Activated T-helper 17 cell treated with anti-CD3 and anti-CD28 coated beads, Interleukin-2, amount 50 U/mL, for 72 hours (primary cell): ENCODE measurements at regions not wholly inside any gene's neighbourhood (a gene's known extent, or its start where the extent isn't known, plus 50 kb on each side); places are given as distances from the start of the nearest gene placed in this dataset.

ENCODE experiments used
- ATAC-seq: fragments of 150-1000 bp; cut with Tn5 transposase; replicated peaks from 2 replicates; pipeline ENCODE4 v1.10.0; 2021; ENCODE audit warnings: mild to moderate bottlenecking, moderate library complexity
- H3K27ac Mint-ChIP-seq: one replicate; pipeline ENCODE4 v1.8.0; 2022; ENCODE audit warnings: mixed read lengths
- H3K27me3 Mint-ChIP-seq: one replicate; pipeline ENCODE4 v1.8.0; 2022; ENCODE audit warnings: mixed read lengths
- H3K36me3 Mint-ChIP-seq: one replicate; pipeline ENCODE4 v1.8.0; 2022; ENCODE audit warnings: low read depth, mild to moderate bottlenecking, mixed read lengths
- H3K4me1 Mint-ChIP-seq: one replicate; pipeline ENCODE4 v1.8.0; 2022; ENCODE audit warnings: mixed read lengths
- H3K4me3 Mint-ChIP-seq: one replicate; pipeline ENCODE4 v1.8.0; 2022; ENCODE audit warnings: mild to moderate bottlenecking, mixed read lengths
- H3K9me3 Mint-ChIP-seq: one replicate; pipeline ENCODE4 v1.8.0; 2022; ENCODE audit warnings: mixed read lengths

- H3K4me1 Mint-ChIP-seq, result no peaks in the 10 kb centered on the region
- no peak overlapping the region for H3K27ac Mint-ChIP-seq
- no peak overlapping the region for H3K4me3 Mint-ChIP-seq
- peaks cover 8% of the 10 kb centered on the region for H3K27me3 Mint-ChIP-seq
- ATAC-seq, result no peak
- H3K36me3 Mint-ChIP-seq, result no peaks in the 10 kb centered on the region
- no peaks in the 10 kb centered on the region for H3K9me3 Mint-ChIP-seq
Measured at GRCh38 chr12:19924360-19924759, 444.0 kb upstream of the PDE3A start.

GRCh38 chr12:19925841-19926240 is 442.5 kb upstream of the PDE3A start:
- H3K36me3 Mint-ChIP-seq, result no peaks in the 10 kb centered on the region
- no peak overlapping the region for H3K27ac Mint-ChIP-seq
- peaks cover 13% of the 10 kb centered on the region for H3K27me3 Mint-ChIP-seq
- H3K4me3 Mint-ChIP-seq, result no peak overlapping the region
- H3K9me3 Mint-ChIP-seq, result no peaks in the 10 kb centered on the region
- no peaks in the 10 kb centered on the region for H3K4me1 Mint-ChIP-seq
- no peak for ATAC-seq

GRCh38 chr12:19926266-19926665 is 442.1 kb upstream of the PDE3A start:
- no peaks in the 10 kb centered on the region for H3K4me1 Mint-ChIP-seq
- no peak for ATAC-seq
- H3K27ac Mint-ChIP-seq, result no peak overlapping the region
- H3K9me3 Mint-ChIP-seq, result no peaks in the 10 kb centered on the region
- H3K4me3 Mint-ChIP-seq, result no peak overlapping the region
- H3K36me3 Mint-ChIP-seq, result no peaks in the 10 kb centered on the region
- peaks cover 13% of the 10 kb centered on the region for H3K27me3 Mint-ChIP-seq

GRCh38 chr12:19927661-19928060 is 440.7 kb upstream of the PDE3A start:
- Mint-ChIP-seq H3K4me1 (no peaks in the 10 kb centered on the region), H3K4me3 (no peak overlapping the region), H3K36me3 (no peaks in the 10 kb centered on the region), H3K27me3 (peaks cover 13% of the 10 kb centered on the region), H3K27ac (no peak overlapping the region), H3K9me3 (no peaks in the 10 kb centered on the region)
- no peak for ATAC-seq

- ATAC-seq, result no peak
- Mint-ChIP-seq H3K4me3 (no peak overlapping the region), H3K36me3 (no peaks in the 10 kb centered on the region), H3K9me3 (no peaks in the 10 kb centered on the region), H3K27me3 (peaks cover 28% of the 10 kb centered on the region), H3K27ac (no peak overlapping the region), H3K4me1 (no peaks in the 10 kb centered on the region)
Measured at GRCh38 chr12:19932413-19932812, 435.9 kb upstream of the PDE3A start.

- H3K4me1 Mint-ChIP-seq, result no peaks in the 10 kb centered on the region
- no peaks in the 10 kb centered on the region for H3K36me3 Mint-ChIP-seq
- H3K27me3 Mint-ChIP-seq, result peaks cover 25% of the 10 kb centered on the region
- no peak overlapping the region for H3K4me3 Mint-ChIP-seq
- no peak for ATAC-seq
- H3K9me3 Mint-ChIP-seq, result no peaks in the 10 kb centered on the region
- H3K27ac Mint-ChIP-seq, result no peak overlapping the region
Measured at GRCh38 chr12:19933924-19934323, 434.4 kb upstream of the PDE3A start.

GRCh38 chr12:19937161-19937560 is 431.2 kb upstream of the PDE3A start:
- H3K9me3 Mint-ChIP-seq, result no peaks in the 10 kb centered on the region
- H3K4me1 Mint-ChIP-seq, result no peaks in the 10 kb centered on the region
- H3K4me3 Mint-ChIP-seq, result no peak overlapping the region
- peaks cover 14% of the 10 kb centered on the region for H3K27me3 Mint-ChIP-seq
- H3K27ac Mint-ChIP-seq, result no peak overlapping the region
- H3K36me3 Mint-ChIP-seq, result no peaks in the 10 kb centered on the region
- ATAC-seq, result no peak

GRCh38 chr12:19938031-19938430 is 430.3 kb upstream of the PDE3A start:
- no peaks in the 10 kb centered on the region for H3K9me3 Mint-ChIP-seq
- H3K27me3 Mint-ChIP-seq, result peaks cover 14% of the 10 kb centered on the region
- no peak overlapping the region for H3K4me3 Mint-ChIP-seq
- no peaks in the 10 kb centered on the region for H3K4me1 Mint-ChIP-seq
- H3K27ac Mint-ChIP-seq, result no peak overlapping the region
- no peaks in the 10 kb centered on the region for H3K36me3 Mint-ChIP-seq
- no peak for ATAC-seq

GRCh38 chr12:19938491-19938890 is 429.8 kb upstream of the PDE3A start:
- H3K27ac Mint-ChIP-seq, result no peak overlapping the region
- H3K4me1 Mint-ChIP-seq, result no peaks in the 10 kb centered on the region
- no peak for ATAC-seq
- peaks cover 12% of the 10 kb centered on the region for H3K27me3 Mint-ChIP-seq
- H3K4me3 Mint-ChIP-seq, result no peak overlapping the region
- no peaks in the 10 kb centered on the region for H3K9me3 Mint-ChIP-seq
- no peaks in the 10 kb centered on the region for H3K36me3 Mint-ChIP-seq

GRCh38 chr12:19940267-19940666 is 428.1 kb upstream of the PDE3A start:
- ATAC-seq, result no peak

GRCh38 chr12:19941096-19941495 is 427.2 kb upstream of the PDE3A start:
- ATAC-seq, result no peak
- Mint-ChIP-seq H3K9me3 (no peaks in the 10 kb centered on the region), H3K27me3 (peaks cover 3% of the 10 kb centered on the region), H3K4me1 (no peaks in the 10 kb centered on the region), H3K27ac (no peak overlapping the region), H3K4me3 (no peak overlapping the region), H3K36me3 (no peaks in the 10 kb centered on the region)

More at GRCh38 chr12:19940267-19940666, 428.1 kb upstream of the PDE3A start:
- no peaks in the 10 kb centered on the region for H3K4me1 Mint-ChIP-seq
- H3K27ac Mint-ChIP-seq, result no peak overlapping the region
- H3K27me3 Mint-ChIP-seq, result peaks cover 6% of the 10 kb centered on the region
- no peaks in the 10 kb centered on the region for H3K36me3 Mint-ChIP-seq
- H3K4me3 Mint-ChIP-seq, result no peak overlapping the region
- H3K9me3 Mint-ChIP-seq, result no peaks in the 10 kb centered on the region

GRCh38 chr12:19945559-19946435 is 422.5 kb upstream of the PDE3A start:
- Mint-ChIP-seq H3K9me3 (no peaks in the 10 kb centered on the region), H3K4me1 (no peaks in the 10 kb centered on the region)
- ATAC-seq, result no peak

GRCh38 chr12:19946550-19946949 is 421.8 kb upstream of the PDE3A start:
- Mint-ChIP-seq H3K27ac (no peak overlapping the region), H3K27me3 (peaks cover 1% of the 10 kb centered on the region)
- no peak for ATAC-seq

More at GRCh38 chr12:19945559-19946435, 422.5 kb upstream of the PDE3A start:
- no peak overlapping the region for H3K4me3 Mint-ChIP-seq
- no peak overlapping the region for H3K27ac Mint-ChIP-seq
- no peaks in the 10 kb centered on the region for H3K27me3 Mint-ChIP-seq
- H3K36me3 Mint-ChIP-seq, result no peaks in the 10 kb centered on the region

GRCh38 chr12:19947344-19947743 is 421.0 kb upstream of the PDE3A start:
- Mint-ChIP-seq H3K4me1 (no peaks in the 10 kb centered on the region), H3K36me3 (no peaks in the 10 kb centered on the region), H3K27ac (no peak overlapping the region), H3K9me3 (peaks cover 4% of the 10 kb centered on the region), H3K27me3 (peaks cover 7% of the 10 kb centered on the region), H3K4me3 (no peak overlapping the region)
- ATAC-seq, result no peak

More at GRCh38 chr12:19946550-19946949, 421.8 kb upstream of the PDE3A start:
- Mint-ChIP-seq H3K36me3 (no peaks in the 10 kb centered on the region), H3K9me3 (no peaks in the 10 kb centered on the region), H3K4me3 (no peak overlapping the region), H3K4me1 (no peaks in the 10 kb centered on the region)

GRCh38 chr12:19951664-19952063 is 416.7 kb upstream of the PDE3A start:
- Mint-ChIP-seq H3K36me3 (no peaks in the 10 kb centered on the region), H3K27me3 (peaks cover 14% of the 10 kb centered on the region), H3K4me1 (no peaks in the 10 kb centered on the region), H3K9me3 (peaks cover 4% of the 10 kb centered on the region), H3K27ac (no peak overlapping the region), H3K4me3 (no peak overlapping the region)
- ATAC-seq, result no peak
